Activated CD4-positive, alpha-beta T cell treated with anti-CD3 and anti-CD28 coated beads, Interleukin-2, amount 50 U/mL, for 4 hours (primary cell): ENCODE measurements at regions not wholly inside any gene's neighbourhood (a gene's known extent, or its start where the extent isn't known, plus 50 kb on each side); places are given as distances from the start of the nearest gene placed in this dataset.

Experiments used
- DNase-seq, 2 experiments: peaks; one replicate each; pipeline ENCODE4 v3.0.0-alpha.2; 2020

DNA sequence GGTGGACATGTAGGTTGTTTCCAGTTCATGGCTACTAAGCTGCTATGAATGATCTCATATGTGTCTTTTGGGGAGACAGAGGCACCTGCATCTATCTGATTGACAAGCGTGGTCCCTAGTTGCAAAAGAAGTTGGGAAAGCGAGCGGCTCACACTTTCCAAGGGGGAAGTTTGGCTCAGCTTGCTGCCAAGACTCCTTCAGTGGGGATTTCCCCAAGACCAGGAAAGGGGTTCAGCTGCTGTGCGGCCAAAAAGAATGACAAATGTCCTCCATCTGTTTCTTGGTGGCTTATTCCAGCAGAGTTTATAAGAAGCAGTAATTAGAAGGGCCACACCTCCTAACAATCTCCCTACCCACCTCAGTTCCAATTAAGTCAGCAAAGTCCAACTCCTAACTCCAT, 128.5 kb upstream of the GALNT2 start:
- no peak for DNase-seq

GRCh38 chr1:229940684-229941083, 126.4 kb upstream of the GALNT2 start:
- no peak for DNase-seq

DNA sequence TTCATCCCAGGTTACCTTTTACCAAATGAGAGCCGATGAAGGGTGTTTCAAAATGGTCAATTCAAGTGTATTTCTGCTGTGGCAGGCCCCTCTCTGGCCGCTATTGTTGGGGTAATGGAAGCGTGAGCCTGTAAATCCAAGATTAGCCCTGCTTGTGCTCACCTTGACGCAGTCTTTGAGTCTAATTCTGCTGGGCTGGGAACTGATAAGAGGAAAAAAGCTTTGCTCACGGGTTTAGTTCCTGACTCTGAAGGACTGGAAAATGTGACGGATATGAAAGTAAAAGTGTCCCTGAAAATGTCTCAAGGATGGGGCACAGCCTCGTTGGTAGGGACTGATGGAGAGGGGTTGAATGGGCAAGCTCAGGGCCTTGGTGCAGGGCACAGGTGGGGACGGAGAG, 125.9 kb upstream of the GALNT2 start:
- DNase-seq, result no peak

- DNase-seq, result no peak
These were observed 125.2 kb upstream of the GALNT2 start for GRCh38 chr1:229941831-229942230.

- no peak for DNase-seq
These were observed 124.5 kb upstream of the GALNT2 start for GRCh38 chr1:229942501-229942900.

DNA sequence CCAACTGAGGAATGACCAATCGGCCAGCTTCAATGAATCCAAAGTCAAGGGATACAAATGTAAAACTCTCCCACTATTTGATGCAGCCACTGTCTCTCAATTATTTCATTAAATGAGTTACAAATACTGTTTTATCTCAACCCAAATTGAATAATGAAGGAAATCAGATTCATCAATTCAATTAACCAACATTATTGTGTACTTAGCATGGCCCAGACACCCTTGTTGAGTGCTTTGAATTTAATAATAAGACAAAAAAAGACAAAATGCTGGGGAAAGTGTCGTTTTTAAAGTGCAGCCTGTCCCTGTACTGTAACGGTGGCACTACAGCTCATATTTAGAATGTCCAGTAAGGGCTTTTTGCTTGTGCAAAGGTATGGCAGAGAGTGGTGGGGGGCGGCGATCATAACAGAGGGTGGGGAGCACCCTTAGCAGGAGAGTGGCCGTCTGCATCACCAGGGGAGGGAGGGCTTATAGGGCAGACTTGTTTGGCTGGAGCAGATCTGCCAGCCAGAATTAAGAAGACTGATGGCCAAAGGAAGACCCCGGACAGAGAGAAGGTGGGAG, 123.8 kb upstream of the GALNT2 start:
- DNase-seq, result no peak

GRCh38 chr1:229943988-229944743, 122.9 kb upstream of the GALNT2 start:
- no peak for DNase-seq

DNA sequence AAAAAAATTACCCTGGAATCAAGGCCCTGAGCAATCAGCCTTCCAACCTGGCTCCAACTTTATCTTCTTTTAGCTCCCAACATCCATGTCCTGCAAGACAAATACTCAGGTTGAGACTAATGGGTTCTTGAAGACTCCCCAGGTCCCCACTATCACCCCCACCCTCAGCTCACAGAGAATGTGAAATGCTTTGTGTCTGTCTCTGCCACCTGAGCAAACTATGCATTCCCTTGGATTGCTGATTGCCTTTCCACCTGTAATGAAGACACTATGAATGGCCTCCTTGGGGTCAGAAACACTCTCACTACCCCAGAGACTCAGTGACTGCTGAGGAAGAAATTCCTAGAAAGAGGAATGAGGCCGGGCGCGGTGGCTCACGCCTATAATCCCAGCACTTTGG, 121.2 kb upstream of the GALNT2 start:
- DNase-seq, result no peak

DNA sequence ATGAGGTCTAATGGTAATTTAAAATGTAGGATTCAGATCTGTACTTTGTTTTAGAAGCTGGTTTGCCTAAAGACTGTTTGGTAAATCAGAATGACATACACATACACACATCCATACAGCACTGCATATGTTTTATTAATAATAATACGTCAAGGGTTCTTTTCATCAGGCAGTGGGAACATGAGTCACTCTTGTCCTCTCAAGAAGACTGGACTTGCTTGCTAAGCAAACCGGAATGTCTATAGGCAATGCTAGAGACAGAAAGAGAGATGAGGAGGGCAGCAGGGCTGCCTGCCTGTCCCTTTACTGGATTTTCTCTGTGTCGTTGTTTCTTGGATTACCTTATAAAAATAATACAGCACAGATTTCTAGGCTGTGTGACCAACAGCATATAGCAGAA, 119.1 kb upstream of the GALNT2 start:
- no peak for DNase-seq

DNA sequence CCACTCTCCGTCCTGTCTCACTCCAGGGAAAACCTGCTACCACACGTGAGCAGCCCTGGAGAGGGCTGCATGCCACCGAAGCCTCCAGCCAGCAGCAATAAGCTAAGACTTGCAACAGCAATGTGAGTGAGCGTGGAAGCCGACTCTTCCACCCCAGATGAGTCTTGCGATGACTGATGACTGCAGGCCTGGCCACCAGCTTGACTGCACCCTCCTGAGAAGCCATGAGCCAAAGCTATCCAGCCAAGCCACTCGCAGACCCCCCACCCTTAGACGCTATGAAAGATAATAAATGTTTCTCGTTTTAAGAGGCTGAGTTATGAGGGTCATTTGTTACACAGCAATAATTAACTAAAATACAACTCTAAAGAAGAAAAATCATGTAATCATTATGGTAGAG, 118.6 kb upstream of the GALNT2 start:
- no peak for DNase-seq

- DNase-seq, result no peak
These were observed 117.5 kb upstream of the GALNT2 start for GRCh38 chr1:229949500-229949899.

- DNase-seq, result no peak
These were observed 117.0 kb upstream of the GALNT2 start for GRCh38 chr1:229950020-229950419.

DNA sequence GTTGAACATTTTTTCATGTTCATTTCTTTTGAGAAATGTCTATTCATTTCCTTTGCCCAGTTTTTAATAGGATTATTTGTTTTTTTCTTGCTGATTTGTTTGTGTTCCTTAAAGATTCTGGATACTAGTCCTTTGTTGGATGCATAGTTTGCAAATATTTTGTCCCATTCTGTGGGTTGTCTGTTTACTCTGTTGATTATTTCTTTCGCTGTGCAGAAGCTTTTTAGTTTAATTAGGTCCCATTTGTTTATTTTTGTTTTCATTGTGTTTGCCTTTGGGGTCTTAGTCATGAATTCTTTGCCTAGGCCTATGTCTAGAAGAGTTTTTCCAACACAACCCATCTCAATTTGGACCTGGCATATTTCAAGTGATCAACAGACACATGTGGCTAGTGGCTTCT, 116.1 kb upstream of the GALNT2 start:
- DNase-seq, result no peak

DNA sequence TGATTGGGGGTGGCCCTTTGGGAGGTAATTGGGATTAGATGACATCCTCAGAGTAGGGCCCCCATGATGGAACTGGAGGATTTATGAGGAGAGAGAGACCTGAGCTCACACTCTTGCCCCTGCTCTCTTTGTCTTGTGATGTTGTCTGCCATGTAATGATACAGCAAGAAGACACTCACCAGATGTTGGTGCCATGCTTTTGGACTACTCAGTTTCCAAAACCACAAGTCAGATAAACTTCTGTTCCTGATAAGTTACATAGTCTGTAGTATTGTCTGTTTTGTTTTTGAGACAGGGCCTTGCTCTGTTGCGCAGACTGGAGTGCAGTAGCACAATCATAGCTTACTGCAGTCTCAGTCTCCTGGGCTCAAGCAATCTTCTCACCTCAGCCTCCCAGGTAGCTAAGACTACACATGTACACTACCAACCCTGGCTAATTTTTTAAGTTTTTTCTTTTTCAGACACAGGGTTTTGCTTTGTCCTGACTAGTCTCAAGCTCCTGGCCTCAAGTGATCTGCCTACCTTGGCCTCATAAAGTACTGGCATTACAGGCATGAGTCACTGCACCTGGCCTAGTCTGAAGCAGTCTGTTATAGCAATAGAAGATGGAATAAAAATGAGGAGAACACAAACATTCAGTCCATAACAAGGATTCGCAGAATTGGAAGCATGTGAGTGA, 115.0 kb upstream of the GALNT2 start:
- no peak for DNase-seq

DNA sequence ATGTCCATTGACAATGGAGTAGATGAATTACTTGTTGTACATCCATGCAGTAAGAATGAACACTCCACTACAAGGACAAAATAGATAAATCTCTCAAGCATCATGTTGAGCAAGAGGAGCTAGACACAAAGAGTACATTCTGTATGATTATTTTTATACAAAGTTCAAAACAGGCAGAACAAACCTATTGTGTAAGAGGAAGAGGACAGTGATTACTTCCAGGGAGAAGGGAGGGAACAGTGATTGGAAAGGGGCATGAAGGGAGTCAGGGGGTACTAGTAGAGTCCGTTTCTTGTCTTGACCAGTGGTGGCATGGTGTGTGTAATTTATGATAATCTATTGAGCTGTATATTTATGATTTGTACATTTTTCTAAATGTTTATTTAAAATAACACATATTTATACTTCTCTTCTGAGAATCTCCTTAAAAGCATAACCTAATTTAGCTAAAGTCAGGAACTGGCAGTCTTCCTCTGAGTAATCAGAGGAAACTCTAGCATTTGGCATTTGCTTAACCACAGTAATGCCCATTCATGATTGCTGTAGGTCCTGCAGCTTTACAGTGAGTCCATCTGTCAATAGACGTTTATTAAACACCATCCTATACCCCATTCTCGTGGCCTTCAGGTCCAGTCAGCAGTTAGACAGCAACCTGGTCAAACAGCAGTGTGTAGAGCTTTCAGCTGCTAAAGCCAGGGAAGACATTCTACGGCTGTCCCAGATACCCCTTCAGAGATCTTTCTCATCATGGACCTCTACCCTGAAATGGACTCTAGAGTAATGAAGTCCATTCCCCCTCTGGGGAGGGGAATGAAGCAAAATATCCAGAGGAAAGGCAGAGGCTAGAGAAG, 114.1 kb upstream of the GALNT2 start:
- no peak for DNase-seq

GRCh38 chr1:229953736-229954326, 113.2 kb upstream of the GALNT2 start:
- DNase-seq, result no peak

GRCh38 chr1:229964281-229964680, 102.8 kb upstream of the GALNT2 start:
- no peak for DNase-seq

DNA sequence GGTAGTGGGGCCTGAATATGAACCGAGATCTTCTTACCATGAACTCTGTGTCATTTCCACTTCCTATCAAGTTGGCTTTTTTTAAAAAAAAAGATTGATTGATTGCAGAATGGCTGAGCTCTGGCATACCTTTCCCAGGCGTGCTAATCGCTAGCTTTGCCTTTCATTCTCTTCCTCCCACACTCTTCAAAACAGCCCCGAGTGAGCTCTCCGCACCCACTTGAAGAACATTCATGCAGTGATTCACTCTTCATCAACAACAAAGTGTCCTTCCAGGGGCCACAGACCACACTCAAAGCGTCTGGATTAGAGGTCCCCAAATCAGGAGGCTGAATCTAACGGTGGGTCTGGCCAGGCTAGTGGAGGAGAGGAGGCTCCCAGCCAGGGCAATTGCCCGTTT, 96.3 kb upstream of the GALNT2 start:
- no peak for DNase-seq

DNA sequence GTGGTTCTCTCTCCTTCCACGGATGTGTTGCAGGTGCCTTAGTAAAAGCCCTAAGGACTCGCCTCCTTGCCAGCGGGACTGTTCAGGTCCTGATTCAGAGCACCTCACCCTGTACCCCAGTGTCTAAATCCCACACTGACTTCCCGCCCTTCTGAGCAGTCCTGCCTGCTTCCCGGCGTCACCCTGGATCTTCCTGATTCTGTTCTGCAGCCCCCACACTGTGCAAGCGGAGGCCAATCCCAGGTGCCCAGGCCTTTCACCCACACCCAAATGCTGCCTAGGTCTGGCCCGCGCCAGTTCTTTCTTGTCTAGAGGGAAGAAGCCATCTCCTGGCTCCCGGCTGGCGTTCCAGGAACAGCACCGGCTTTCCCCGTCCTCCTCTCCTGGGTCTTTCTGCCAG, 95.9 kb upstream of the GALNT2 start:
- DNase-seq, result no peak

DNA sequence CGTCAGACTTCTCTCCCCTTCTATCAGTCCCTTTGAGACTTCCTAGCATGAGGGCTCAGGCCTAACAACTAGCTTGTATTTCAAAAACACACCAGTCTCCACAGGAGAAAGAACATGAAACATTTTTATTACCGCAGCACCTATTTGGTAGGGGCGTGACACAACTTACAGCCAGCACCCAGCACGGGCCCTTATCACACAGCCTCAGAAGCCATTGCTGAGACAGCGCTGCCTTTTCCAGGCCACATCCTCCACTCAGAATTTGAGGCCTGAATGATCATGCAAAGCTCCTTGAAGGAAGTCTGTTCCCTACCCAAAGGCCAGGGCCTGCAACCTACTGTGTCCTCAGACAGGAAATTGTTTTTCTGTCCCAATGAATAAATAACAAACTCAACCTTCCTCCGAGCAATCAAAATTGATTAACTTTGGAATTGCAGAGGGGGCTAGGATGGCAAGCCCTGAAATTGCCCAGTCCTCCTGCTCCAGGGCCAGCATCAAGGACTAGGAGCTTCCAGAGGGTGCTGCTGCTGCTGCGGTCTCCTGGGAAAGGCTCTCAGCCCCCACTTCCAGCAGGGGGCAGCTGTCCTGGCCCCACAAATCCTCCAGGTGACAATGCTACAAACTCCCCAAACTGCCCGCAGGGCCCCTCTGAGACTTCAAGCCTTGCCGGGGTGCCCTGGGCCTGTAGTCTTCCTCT, 94.3 kb upstream of the GALNT2 start:
- no peak for DNase-seq

DNA sequence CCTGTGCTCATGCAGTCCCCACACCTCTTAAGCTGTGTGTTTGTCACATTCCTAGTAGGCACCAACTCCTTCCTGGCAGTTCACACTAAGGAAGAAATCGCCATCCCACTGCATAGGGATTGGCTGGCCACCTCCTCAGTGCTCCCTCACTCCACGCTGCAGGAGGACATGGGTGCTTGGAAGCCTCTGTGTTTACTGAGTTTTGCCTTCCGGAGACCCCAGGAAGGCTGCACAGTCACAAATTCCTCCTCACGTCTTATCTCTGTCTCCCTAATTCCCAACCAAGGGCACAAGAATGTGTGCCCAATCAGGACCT, 93.8 kb upstream of the GALNT2 start:
- DNase-seq, result no peak

GRCh38 chr1:229975047-229975446, 92.0 kb upstream of the GALNT2 start:
- DNase-seq, result no peak

DNA sequence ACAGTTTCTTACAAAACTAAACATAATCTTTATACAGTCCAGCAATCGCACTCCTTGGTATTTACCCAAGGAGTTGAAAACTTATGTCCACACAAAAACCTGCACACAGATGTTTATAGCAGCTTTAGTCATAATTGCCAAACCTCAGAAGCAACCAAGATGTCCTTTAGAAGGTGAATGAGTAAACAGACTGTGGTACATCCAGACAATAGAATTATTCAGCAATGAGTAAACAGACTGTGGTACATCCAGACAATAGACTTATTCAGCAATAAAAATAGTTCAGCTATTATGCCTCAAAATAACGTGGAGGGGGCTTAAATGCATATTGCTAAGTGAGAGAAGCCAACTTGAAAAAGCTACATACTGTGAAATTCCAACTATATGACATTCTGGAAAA, 87.0 kb upstream of the GALNT2 start:
- no peak for DNase-seq
